ENCODE measurements at regions not wholly inside any gene's neighbourhood (a gene's known extent, or its start where the extent isn't known, plus 50 kb on each side); places are given as distances from the start of the nearest gene placed in this dataset.

- TF ChIP-seq LEF1 (IDR thresholded peaks at IDR 0.05; ENCODE audit: borderline replicate concordance): no peak
- TF ChIP-seq L3MBTL2 (conservative IDR thresholded peaks at IDR 0.05): no peak
- TF ChIP-seq SP1 (IDR thresholded peaks at IDR 0.05): no peak
- no peak for TF ChIP-seq FOXK2 (IDR thresholded peaks at IDR 0.05)
- TF ChIP-seq ELF4 (IDR thresholded peaks at IDR 0.05): no peak
- no peak for TF ChIP-seq BHLHE40 (IDR thresholded peaks at IDR 0.05; ENCODE audit: borderline replicate concordance)
- TF ChIP-seq SUZ12 (IDR thresholded peaks at IDR 0.05): no peak
- TF ChIP-seq FOXM1 (IDR thresholded peaks at IDR 0.05; ENCODE audit: borderline replicate concordance): no peak
Measured at GRCh38 chr3:88291486-88291885, 141.7 kb downstream of the C3orf38 start.

Measured in HEK293T (cell line).